Mesothelial cell of epicardium (in vitro differentiated cells): ENCODE measurements at regions not wholly inside any gene's neighbourhood (a gene's known extent, or its start where the extent isn't known, plus 50 kb on each side); places are given as distances from the start of the nearest gene placed in this dataset.

Experiments
- DNase-seq, 2 experiments: peaks; one replicate each; pipeline ENCODE4 v3.0.0; 2021; ENCODE audit warnings: low spot score in 2 of 2; ENCODE audit not compliant: unreplicated experiment in 2 of 2
- H3K27ac Mint-ChIP-seq: 2 replicates; pipeline ENCODE4 v1.8.0; 2021; ENCODE audit warnings: mixed read lengths
- H3K27me3 Mint-ChIP-seq: 2 replicates; pipeline ENCODE4 v1.8.0; 2021; ENCODE audit warnings: low read depth, mixed read lengths
- H3K36me3 Mint-ChIP-seq: 2 replicates; pipeline ENCODE4 v1.8.0; 2021; ENCODE audit warnings: mixed read lengths
- H3K4me1 Mint-ChIP-seq: 2 replicates; pipeline ENCODE4 v1.8.0; 2021; ENCODE audit warnings: mixed read lengths
- H3K4me3 Mint-ChIP-seq: 2 replicates; pipeline ENCODE4 v1.8.0; 2021; ENCODE audit warnings: mild to moderate bottlenecking, moderate library complexity, mixed read lengths
- H3K9me3 Mint-ChIP-seq: 2 replicates; pipeline ENCODE4 v1.8.0; 2021; ENCODE audit warnings: mixed read lengths
- CTCF ChIP-seq: fragments of 200-600 bp; sonication (generic); IDR thresholded peaks from one replicate; pipeline ENCODE4 v1.5.0; 2021; ENCODE audit warnings: antibody characterized with exemption; ENCODE audit not compliant: unreplicated experiment

DNA sequence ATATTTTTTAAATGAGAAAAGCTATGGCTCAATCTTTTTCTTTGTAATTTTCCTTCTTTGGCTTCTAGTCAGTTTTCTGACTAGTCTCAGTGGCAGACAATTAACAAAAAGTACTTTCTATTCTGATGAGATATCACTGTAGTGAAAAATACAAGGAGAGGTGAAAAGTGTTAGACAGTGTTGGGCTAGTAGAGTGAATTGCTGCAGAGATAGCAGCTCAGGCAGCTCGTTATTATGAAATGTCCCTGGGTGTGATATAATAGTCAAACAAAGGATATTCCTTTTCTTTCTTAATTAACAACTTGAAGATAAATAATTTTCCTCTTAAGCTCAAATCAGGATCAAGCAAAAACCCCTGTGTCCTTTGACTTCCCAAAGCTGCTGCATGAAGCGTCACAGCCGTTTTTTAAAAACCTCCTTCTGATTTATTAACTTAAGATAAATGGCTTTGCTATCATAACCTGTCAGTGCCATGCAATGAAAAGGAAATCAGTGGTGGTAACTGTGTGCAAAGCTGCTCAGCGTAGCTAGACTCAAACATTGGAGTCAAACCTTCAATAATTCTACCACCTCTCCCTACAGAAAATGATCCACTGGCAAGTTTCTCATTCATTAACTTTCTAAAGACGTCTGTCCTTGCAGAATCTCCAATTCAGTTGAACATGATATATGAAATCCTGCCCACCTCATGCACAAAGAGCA lies 646.6 kb upstream of the PTBP2 start:
- peaks cover 7% of the 10 kb centered on the region for H3K9me3 Mint-ChIP-seq
- no peaks in the 10 kb centered on the region for H3K27me3 Mint-ChIP-seq
- DNase-seq, result no peak
- H3K4me3 Mint-ChIP-seq, result no peak overlapping the region
- H3K27ac Mint-ChIP-seq, result no peak overlapping the region
- no peak for TF ChIP-seq CTCF
- no peaks in the 10 kb centered on the region for H3K36me3 Mint-ChIP-seq
- peaks cover 16% of the 10 kb centered on the region for H3K4me1 Mint-ChIP-seq

DNA sequence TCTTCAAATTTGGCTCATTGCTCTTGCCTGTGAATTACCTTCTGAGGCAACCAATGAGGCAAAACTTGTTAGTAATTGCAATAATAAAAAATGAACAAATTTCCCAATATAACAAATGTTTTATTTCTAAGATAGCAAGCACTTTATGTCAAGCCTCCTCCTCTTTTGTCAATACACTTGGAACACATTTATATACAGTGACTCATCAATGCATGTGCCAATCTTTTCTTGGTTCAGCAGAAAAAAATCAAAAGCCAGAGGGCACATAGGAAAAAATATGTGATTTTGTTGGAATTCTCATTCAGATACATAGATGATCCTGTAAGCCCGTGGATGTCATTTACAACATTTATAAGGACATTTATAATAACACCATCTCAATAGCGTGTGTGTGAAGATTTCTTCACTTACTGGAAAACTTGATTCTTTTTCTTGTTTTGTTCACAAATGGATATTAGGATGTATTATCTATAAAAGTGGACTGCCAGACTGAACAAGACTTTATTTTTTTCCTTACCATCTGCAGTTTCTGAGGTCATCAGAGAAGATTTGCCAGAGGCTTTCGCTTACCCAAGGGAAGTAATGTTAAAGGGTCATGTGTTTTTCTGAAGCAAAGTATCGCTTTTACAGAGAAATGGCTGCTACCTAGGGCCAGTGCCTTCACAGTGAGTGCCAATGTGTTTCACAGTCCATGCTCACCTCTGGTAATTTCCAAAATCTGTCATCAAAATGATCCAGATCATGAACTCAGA lies 645.7 kb upstream of the PTBP2 start:
- DNase-seq, result no peak
- peaks cover 16% of the 10 kb centered on the region for H3K4me1 Mint-ChIP-seq
- H3K9me3 Mint-ChIP-seq, result no peaks in the 10 kb centered on the region
- no peak overlapping the region for H3K27ac Mint-ChIP-seq
- H3K27me3 Mint-ChIP-seq, result no peaks in the 10 kb centered on the region
- H3K36me3 Mint-ChIP-seq, result no peaks in the 10 kb centered on the region
- H3K4me3 Mint-ChIP-seq, result no peak overlapping the region
- no peak for TF ChIP-seq CTCF

- DNase-seq, result no peak
- Mint-ChIP-seq H3K4me3 (no peak overlapping the region), H3K4me1 (peaks cover 16% of the 10 kb centered on the region), H3K36me3 (no peaks in the 10 kb centered on the region), H3K27ac (no peak overlapping the region), H3K9me3 (no peaks in the 10 kb centered on the region), H3K27me3 (no peaks in the 10 kb centered on the region)
- no peak for TF ChIP-seq CTCF
Measured at GRCh38 chr1:96076589-96076988, 645.0 kb upstream of the PTBP2 start.

DNA sequence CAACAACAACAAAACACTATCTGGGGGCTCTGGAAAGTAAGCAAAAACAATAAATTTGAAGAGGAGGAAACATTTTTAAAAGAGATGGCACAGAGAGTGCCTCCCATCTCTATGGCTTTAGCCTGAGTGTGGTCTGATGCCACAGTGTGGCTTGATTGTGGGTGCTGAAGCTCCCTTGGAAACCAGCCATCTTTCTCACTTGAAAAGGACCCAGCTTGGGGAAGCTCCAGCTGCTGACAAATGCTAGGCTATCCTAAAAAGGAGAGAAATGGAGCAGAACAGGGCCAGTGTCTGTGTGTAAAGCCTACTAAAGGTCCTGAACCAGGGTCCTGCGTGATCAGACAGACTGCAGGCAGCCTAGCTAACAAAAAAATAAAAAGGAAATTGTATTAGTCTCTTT lies 642.0 kb upstream of the PTBP2 start:
- H3K4me3 Mint-ChIP-seq, result no peak overlapping the region
- no peak for DNase-seq
- H3K36me3 Mint-ChIP-seq, result no peaks in the 10 kb centered on the region
- H3K27me3 Mint-ChIP-seq, result no peaks in the 10 kb centered on the region
- no peak for TF ChIP-seq CTCF
- H3K9me3 Mint-ChIP-seq, result peaks cover 7% of the 10 kb centered on the region
- H3K4me1 Mint-ChIP-seq, result peaks cover 8% of the 10 kb centered on the region
- H3K27ac Mint-ChIP-seq, result no peak overlapping the region

- Mint-ChIP-seq H3K27me3 (no peaks in the 10 kb centered on the region), H3K4me3 (no peak overlapping the region), H3K36me3 (no peaks in the 10 kb centered on the region), H3K4me1 (no peaks in the 10 kb centered on the region), H3K9me3 (peaks cover 7% of the 10 kb centered on the region), H3K27ac (no peak overlapping the region)
- TF ChIP-seq CTCF, result no peak
- no peak for DNase-seq
Measured at GRCh38 chr1:96080925-96081324, 640.7 kb upstream of the PTBP2 start.
